Fibroblast of the aortic adventitia (primary cell): ENCODE measurements at regions not wholly inside any gene's neighbourhood (a gene's known extent, or its start where the extent isn't known, plus 50 kb on each side); places are given as distances from the start of the nearest gene placed in this dataset.

Source experiments
- DNase-seq: peaks from one replicate; pipeline ENCODE4 v3.0.0-alpha.2; 2010; ENCODE audit warnings: low read depth
- H3K4me3 ChIP-seq: 2 replicates; pipeline ENCODE4 v1.5.1; 2011; ENCODE audit warnings: low read depth, mild to moderate bottlenecking, control low read depth, low read length, moderate library complexity
- CTCF ChIP-seq: IDR thresholded peaks from 2 replicates; pipeline ENCODE4 v1.5.1; 2011; ENCODE audit warnings: mild to moderate bottlenecking, low read length, control low read depth, inconsistent platforms; ENCODE audit not compliant: insufficient read depth

DNA sequence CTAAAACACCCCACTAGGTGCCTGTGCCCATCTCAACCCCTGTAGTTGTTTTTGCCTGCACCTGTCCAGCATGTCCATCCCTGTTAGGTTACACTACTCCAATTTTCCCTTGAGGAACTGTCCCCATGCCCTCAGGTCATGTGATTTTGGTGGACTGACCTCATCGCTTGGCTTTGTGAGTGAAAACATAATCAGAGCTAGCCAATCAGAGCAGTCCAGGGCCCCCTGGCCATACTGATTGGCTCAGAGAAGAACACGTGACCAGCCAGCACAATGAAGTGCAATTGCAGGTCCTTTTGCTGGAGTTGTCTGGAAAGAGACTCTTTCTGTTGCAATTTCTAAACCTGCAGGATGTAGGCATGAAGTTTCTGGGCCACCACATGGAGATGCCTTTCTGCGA, 303.3 kb upstream of the PROX1 start:
- DNase-seq: no peak
- TF ChIP-seq CTCF: no peak
- H3K4me3 ChIP-seq: no peak overlapping the region

DNA sequence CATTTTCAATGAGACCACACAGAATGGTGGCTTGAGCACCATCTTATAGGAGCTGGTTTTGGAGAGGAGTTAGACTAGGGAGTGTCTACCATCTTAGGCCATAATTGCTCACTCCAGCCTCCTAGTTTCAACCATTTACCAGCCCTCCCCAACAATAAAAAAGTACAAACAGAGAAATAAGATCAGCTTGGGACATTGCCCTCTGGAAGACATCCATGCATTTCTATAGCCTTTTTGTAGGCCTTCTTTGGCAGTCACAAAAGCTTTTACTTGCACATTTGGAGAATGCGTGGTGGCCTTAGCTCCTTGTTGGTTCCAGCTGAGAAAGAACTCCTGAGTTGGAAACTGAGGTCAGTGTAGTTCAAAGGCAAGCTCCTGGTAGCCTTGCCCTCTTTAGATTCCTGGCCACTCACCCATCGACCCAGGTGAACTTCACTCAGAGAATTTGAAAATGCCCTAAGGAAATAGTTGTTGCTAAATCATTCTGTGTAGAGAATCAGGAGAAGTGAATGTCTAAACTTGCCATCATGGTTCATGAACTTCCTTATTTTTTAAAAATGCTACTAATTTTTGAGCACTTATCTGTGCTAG, 301.7 kb upstream of the PROX1 start:
- no peak for TF ChIP-seq CTCF
- H3K4me3 ChIP-seq: no peak overlapping the region
- DNase-seq: no peak

DNA sequence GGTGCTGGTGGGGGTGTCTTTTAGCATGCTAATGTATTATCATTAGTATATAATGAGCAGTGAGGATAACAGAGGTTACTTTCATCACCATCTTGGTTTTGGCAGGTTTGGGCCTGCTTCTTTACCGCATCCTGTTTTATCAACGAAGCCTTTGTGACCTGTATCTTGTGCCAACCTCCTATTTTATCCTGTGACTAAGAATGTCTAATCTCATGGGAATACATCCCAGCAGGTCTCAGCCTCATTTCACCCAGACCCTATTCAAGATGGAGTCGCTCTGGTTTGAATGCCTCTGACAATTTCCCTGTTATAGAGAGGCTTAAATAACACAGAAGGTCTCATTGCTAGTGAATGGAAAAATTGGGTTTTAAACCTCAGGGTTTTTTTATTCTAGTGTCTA, 300.8 kb upstream of the PROX1 start:
- no peak overlapping the region for H3K4me3 ChIP-seq
- DNase-seq: no peak
- TF ChIP-seq CTCF: no peak

DNA sequence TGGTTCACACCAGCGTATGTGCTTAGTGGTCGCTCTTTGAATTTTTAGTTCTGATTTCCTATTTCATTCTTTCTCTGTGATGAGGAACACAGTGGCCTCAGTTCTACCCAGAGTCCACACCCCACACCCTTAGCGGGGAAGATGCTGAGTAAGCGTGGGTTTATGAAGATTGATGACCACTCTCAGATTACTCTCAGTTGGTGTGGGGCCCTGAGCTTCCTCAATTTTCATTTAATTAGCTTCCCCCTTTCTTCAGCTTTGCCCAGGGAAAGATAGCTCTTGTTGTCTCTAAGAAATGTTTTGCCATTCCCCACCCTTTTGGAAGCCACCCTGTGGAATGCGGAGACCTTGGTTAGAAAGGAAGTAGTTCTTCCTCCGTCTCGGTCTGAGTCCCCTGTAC, 299.9 kb upstream of the PROX1 start:
- no peak overlapping the region for H3K4me3 ChIP-seq
- no peak for DNase-seq
- no peak for TF ChIP-seq CTCF

GRCh38 chr1:213688655-213689054, 299.1 kb upstream of the PROX1 start:
- H3K4me3 ChIP-seq: no peak overlapping the region
- DNase-seq: no peak
- no peak for TF ChIP-seq CTCF

DNA sequence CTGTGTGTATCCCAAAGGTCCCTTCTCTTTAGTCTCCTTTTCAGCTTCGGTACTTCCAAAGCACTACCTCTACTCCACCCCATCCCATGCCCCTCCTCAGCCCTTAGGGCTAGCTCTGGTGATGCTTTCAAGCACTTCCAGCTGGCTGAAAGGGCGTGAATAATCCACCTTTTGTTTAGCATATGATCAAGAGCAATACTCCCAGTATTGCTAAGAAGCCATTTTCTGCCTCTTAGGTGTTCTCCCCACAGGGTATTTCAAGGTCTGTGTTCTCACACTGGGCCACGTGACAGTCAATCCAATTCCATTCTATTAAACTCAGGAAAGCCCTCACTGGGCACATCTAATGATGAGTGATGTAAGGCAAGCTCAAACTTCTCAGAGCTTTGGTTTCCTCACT, 298.5 kb upstream of the PROX1 start:
- DNase-seq: no peak
- no peak for TF ChIP-seq CTCF

GRCh38 chr1:213690341-213690917, 297.3 kb upstream of the PROX1 start:
- DNase-seq: no peak
- TF ChIP-seq CTCF: no peak
- no peak overlapping the region for H3K4me3 ChIP-seq

More for the DNA sequence above, 298.5 kb upstream of the PROX1 start:
- no peak overlapping the region for H3K4me3 ChIP-seq
